Fibroblast of villous mesenchyme (primary cell): ENCODE measurements at regions not wholly inside any gene's neighbourhood (a gene's known extent, or its start where the extent isn't known, plus 50 kb on each side); places are given as distances from the start of the nearest gene placed in this dataset.

Experiments
- DNase-seq: peaks from one replicate; pipeline ENCODE4 v3.0.0-alpha.2; 2010; ENCODE audit warnings: low read depth
- H3K4me3 ChIP-seq: 2 replicates; pipeline ENCODE4 v1.5.1; 2011; ENCODE audit warnings: low read depth, mild to moderate bottlenecking, low read length
- TF ChIP-seq, protein P1 (sequence below): IDR thresholded peaks from 2 replicates; pipeline ENCODE4 v1.5.1; 2012; ENCODE audit warnings: low read depth, mild to moderate bottlenecking, low read length; ENCODE audit not compliant: insufficient read depth

- no peak for DNase-seq
- TF ChIP-seq, protein P1, sequence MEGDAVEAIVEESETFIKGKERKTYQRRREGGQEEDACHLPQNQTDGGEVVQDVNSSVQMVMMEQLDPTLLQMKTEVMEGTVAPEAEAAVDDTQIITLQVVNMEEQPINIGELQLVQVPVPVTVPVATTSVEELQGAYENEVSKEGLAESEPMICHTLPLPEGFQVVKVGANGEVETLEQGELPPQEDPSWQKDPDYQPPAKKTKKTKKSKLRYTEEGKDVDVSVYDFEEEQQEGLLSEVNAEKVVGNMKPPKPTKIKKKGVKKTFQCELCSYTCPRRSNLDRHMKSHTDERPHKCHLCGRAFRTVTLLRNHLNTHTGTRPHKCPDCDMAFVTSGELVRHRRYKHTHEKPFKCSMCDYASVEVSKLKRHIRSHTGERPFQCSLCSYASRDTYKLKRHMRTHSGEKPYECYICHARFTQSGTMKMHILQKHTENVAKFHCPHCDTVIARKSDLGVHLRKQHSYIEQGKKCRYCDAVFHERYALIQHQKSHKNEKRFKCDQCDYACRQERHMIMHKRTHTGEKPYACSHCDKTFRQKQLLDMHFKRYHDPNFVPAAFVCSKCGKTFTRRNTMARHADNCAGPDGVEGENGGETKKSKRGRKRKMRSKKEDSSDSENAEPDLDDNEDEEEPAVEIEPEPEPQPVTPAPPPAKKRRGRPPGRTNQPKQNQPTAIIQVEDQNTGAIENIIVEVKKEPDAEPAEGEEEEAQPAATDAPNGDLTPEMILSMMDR: no peak
- H3K4me3 ChIP-seq: no peak overlapping the region
These were observed 985.7 kb upstream of the WWC1 start for GRCh38 chr5:167305591-167306213.

DNA sequence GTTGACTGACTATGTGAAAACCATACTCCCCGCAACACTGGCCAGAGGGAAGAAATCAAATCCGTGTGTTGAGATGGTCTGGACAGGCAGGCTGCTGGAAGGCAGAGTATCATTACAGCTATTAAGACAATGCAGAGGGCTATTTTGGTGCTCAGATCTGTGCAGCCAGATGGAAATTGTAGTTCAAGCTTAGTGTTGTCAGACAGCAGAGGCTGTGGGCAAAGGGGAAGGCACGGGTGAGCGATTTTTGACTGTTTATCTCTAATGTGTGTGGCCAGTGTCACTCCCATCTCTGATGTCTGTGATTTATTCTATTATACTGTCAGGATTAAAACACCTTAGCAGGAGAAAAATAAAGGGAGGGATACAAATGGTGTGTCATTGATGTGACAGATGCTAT is 984.4 kb upstream of the WWC1 start:
- no peak for DNase-seq
- TF ChIP-seq, protein P1: no peak

GRCh38 chr5:167308466-167308865 is 983.0 kb upstream of the WWC1 start:
- no peak overlapping the region for H3K4me3 ChIP-seq
- TF ChIP-seq, protein P1: no peak
- no peak for DNase-seq

More for the DNA sequence above, 984.4 kb upstream of the WWC1 start:
- no peak overlapping the region for H3K4me3 ChIP-seq

GRCh38 chr5:167309941-167310517 is 981.4 kb upstream of the WWC1 start:
- no peak overlapping the region for H3K4me3 ChIP-seq
- no peak for DNase-seq
- TF ChIP-seq, protein P1: no peak

- TF ChIP-seq, protein P1: no peak
- no peak overlapping the region for H3K4me3 ChIP-seq
- DNase-seq: no peak
These were observed 980.1 kb upstream of the WWC1 start for GRCh38 chr5:167311340-167311739.

- TF ChIP-seq, protein P1: no peak
- no peak overlapping the region for H3K4me3 ChIP-seq
- no peak for DNase-seq
These were observed 979.2 kb upstream of the WWC1 start for GRCh38 chr5:167312225-167312624.

GRCh38 chr5:167315762-167316161 is 975.7 kb upstream of the WWC1 start:
- no peak for DNase-seq
- no peak overlapping the region for H3K4me3 ChIP-seq
- TF ChIP-seq, protein P1: no peak
